ENCODE measurements at regions not wholly inside any gene's neighbourhood (a gene's known extent, or its start where the extent isn't known, plus 50 kb on each side); places are given as distances from the start of the nearest gene placed in this dataset.
A peak's percentile ranks its signal among the peaks of the same experiment; 100 is the strongest.

DNA sequence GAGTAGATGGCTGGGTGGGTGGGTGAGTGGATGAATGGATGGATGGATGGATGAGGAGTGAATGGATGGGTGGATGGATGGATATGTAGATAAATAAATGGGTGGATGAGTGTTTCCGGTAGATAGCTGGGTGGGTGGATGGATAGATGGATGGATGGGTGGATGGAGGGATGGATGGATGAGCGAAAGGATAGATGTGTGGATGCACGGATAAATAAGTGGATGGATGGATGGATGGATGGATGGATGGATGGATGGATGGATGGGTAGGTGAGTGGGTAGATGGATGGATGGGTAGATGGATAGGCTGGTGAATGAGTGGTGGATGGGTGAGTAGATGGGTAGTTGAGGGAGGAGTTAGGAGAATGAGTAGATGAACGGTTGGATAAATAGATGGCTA, 349.3 kb downstream of the MN1 start:
- DNase-seq (ENCODE audit: low spot score), result no peak

DNA sequence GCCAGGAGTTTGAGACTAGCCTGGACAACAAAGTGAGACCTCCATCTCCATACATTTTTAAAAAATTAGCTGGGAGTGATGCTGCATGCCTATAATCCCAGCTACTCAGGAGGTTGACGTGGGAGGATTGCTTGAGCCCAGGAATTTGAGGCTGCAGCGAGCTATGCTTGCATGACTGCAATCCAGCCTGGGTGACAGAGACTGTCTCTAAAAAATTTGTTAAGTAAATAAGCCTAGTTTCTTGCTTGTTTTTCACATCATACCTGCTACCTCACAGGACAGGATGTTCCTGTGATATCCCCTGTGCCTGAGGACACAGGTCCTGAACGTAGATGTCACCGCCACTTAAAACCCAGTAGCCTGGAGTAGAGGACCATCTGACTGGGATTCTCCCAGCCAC, 348.6 kb downstream of the MN1 start:
- peak; percentile 39 for DNase-seq (ENCODE audit: low spot score)

GRCh38 chr22:27453725-27454124, 347.8 kb downstream of the MN1 start:
- no peak for DNase-seq (ENCODE audit: low spot score)

DNA sequence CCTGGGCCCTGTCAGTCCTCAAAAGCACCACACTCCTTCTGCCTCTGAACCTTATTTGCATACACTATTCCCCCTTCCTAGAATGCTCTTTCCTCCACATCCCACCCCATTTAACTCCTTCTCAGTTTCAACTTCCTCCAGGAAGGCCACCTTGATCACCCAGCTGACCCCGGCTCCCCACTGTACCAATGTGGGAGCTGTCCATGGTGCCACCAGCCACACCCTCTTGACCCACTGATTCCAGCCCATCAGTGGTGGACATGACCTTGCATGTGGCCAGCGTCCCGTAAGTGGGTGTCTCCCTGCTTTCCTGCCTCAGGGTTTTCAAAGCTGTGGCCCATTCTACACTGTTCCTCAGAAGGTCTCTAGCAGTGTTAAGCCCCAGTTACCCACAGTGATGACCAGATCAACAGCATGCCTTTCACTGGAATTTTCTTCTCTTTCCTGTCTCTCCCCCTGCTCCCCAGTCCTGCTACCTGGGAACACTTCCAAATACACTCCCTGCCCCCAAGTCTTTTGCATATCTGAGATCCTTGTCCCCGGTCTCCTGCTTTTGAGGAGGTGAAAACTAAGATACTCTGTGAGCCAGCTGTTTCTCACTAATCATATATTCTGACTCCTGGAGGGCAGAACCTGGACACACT, 346.6 kb downstream of the MN1 start:
- no peak for DNase-seq (ENCODE audit: low spot score)

- DNase-seq (ENCODE audit: low spot score), result no peak
Measured at GRCh38 chr22:27455526-27455925, 346.0 kb downstream of the MN1 start.

DNA sequence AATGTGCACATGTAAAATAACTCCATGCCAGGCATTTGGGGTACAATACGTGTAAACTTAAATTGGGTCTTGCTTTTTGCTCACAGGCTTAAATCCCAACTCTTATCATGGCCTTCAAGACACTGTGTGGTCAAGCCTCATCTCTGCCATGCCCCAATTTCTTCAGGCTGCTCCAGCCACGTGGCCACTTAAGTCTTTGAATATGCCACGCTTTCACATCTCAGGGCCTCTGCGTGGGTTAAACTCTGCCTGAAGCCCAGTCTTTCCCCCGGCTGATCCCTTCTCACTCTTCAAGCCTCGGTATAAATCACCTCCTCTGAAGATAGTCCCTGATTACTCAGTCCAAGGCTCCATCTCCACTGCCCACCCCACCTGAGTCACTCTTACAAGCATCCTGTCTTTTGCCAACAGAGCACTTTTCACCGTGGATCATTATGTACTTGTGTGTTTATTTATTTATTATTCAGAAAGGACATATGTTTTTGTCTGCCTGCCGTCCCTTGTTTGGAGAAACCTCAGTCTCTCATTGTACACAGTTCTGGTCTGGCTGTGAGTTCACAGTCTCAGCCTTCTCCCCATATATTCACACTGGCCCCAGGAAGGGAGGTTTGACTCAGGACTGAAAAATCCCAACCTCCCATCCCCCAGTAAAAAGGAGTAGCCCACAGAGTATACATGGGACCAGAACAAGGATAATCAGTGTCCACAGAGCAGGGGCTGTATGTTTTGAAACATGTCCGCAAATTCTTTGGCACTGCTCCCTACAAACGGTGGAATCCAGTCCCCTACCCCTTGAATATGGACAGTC, 344.7 kb downstream of the MN1 start:
- DNase-seq (ENCODE audit: low spot score), result peak; percentile 86

DNA sequence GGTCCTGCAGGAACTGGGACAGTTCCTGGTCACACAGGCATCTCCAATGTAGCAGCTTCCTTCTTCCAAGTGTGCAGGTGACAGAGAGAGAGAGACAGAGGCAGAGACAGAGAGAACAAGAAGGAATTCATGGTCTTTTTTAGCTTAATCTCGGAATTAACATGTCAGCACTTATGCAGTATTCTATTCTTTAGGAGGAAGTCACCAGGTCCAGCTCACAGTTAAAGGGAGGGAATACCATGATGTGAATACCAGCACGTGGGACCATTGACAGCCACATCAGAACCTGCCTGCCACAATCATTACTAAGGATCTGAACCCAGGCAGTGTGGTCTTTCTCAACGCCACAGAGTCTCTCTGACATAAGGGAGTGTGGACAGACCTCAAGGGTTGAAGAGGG, 341.6 kb downstream of the MN1 start:
- DNase-seq (ENCODE audit: low spot score), result no peak

DNA sequence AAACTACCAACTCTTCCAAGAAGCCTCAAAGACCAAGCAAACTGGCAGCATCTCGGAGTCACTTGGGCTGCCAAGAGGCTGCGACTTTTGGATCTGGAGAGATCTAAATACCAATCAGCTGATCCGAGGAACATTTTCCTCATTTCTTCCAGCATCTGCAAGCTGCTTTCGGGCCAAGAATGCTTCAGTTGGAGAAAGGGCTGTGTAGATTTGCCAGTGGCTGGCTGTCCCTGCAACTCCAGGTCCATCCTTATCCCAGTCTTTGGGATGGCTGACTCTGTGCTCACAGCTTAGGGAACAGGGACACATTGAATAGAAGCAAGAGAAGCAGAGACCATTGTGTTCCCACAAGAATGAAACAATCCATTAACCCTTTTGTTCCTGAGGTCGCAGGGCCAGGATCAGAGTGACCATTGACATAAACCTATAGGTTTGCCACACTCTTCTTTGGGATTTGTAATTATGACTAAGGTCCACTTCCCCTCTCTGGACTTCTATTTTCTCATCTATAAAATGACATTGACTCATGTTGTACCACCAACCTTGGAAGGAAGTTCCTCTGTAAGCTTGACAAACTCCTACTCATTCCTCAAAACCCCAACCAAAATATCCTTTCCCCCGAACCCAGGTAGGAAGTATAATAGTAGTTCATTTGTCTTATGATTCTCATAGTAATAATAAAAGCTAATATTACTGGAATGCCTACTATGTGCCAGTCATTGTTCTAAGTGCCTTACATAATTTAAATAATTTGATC, 340.8 kb downstream of the MN1 start:
- DNase-seq (ENCODE audit: low spot score), result peak; percentile 39

GRCh38 chr22:27461470-27461869, 340.1 kb downstream of the MN1 start:
- peak; percentile 94 for DNase-seq (ENCODE audit: low spot score)

GRCh38 chr22:27462190-27462589, 339.4 kb downstream of the MN1 start:
- no peak for DNase-seq (ENCODE audit: low spot score)

- DNase-seq (ENCODE audit: low spot score), result no peak
Measured at GRCh38 chr22:27463121-27463660, 338.4 kb downstream of the MN1 start.

DNA sequence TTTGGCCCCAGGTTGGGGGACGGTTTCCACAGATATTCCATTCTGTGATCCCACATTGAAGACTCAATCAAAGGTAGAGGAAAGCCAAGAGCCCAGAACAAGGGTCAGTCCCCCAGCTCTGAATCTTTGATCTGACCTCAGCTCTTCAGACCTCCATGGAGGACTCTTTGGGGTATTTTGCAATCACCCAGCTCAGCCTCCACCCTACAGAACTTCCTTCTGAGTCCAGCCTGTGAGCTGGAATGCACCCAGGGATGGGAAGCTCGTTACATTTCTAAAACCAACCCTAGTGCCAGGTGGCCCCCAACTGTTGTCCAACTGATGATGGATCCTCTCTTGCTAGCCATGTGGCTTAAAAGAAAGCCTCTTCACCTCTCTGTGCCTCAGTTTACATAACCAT, 335.3 kb downstream of the MN1 start:
- no peak for DNase-seq (ENCODE audit: low spot score)

DNA sequence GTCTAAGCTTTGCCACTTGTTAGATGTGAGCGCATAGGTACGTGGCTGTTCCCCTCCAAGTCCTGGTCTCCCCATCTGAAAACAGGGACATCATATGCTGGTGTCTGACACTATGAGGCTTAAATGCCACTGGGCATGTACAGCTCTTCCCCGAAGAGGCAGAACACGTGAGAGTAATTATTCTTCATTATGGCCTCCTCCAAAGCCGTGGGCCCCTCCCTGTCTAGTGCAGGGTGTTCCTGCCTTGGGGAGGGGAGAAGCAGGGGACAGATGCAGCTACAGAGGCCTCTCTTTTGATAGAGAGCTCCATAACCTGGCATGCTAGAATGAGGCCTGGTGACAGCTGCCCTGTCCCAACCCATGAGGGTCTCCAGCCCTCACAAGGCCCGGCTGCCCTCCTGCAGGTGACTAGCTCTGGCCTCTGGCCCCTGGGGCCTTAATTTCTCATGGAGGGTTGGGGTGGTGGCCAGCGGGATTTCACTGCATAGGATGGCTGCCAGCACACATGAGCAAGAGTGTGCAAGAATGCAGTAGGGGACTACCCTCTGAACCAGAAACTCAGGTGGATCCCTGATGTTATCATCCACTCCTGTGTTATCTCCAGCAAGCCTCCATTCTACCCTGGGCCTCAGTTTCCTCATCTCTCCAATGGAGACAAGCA, 334.6 kb downstream of the MN1 start:
- no peak for DNase-seq (ENCODE audit: low spot score)

- DNase-seq (ENCODE audit: low spot score), result no peak
Measured at GRCh38 chr22:27467711-27468110, 333.8 kb downstream of the MN1 start.

DNA sequence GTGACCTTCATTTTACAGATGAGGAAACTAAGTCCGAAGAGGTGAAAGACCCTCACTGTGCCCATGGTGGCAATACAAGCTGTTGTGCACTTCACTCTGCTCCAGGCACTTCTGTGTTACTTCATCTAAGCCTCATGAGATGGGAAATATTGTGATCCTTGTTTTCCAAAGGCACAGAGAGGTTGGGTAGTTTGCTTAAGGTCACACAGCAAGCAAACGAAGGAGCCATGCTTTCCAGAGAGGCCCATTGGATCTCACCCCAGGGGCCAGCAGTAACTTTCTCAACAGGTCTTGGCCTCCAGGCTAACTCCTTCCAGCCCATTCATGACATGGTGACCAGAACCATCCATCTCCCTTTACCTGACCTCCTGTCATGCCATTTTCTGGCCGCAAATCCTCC, 332.8 kb downstream of the MN1 start:
- no peak for DNase-seq (ENCODE audit: low spot score)

GRCh38 chr22:27470169-27470772, 331.3 kb downstream of the MN1 start:
- no peak for DNase-seq (ENCODE audit: low spot score)

DNA sequence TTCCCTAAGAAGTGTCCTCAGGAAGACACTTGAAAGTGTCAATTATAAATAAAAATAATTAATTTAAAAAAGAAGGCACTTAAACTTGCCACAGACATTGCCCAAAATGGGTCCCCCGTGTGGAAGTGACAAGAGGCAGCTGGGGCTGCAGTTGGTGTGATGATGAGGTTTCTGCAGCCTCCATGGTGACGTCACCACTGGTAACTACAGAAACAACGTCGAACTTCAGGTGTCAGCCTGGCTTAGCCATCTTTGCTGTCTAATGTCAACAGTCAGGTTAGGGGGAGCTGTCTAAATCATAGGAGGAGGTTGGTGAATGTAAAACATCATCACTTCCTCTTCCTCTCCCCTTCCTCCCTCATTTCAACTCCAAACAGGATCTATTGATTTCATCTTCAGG, 328.6 kb downstream of the MN1 start:
- no peak for DNase-seq (ENCODE audit: low spot score)

GRCh38 chr22:27473533-27473932, 328.0 kb downstream of the MN1 start:
- no peak for DNase-seq (ENCODE audit: low spot score)

DNA sequence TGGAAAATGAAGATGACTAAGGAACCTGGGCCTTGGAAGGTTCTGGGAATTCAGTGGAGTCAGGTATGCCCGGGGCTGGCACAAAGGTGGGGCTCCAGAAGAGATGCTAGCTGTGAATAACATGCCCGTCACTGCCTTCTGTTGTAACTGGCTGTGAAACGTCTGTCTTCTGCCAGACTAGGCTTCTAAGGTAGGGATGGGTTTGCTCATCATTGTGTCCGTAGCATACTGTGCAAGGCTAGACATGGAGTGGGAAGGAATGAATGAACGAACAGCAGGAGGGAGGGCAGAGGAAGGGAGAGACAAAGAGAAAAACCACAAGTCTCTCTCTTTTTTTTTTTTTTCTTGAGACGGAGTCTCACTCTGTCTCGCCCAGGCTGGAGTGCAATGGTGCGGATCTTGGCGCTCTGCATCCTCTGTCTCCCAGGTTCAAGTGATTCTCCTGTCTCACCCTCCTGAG, 327.4 kb downstream of the MN1 start:
- DNase-seq (ENCODE audit: low spot score), result no peak

DNA sequence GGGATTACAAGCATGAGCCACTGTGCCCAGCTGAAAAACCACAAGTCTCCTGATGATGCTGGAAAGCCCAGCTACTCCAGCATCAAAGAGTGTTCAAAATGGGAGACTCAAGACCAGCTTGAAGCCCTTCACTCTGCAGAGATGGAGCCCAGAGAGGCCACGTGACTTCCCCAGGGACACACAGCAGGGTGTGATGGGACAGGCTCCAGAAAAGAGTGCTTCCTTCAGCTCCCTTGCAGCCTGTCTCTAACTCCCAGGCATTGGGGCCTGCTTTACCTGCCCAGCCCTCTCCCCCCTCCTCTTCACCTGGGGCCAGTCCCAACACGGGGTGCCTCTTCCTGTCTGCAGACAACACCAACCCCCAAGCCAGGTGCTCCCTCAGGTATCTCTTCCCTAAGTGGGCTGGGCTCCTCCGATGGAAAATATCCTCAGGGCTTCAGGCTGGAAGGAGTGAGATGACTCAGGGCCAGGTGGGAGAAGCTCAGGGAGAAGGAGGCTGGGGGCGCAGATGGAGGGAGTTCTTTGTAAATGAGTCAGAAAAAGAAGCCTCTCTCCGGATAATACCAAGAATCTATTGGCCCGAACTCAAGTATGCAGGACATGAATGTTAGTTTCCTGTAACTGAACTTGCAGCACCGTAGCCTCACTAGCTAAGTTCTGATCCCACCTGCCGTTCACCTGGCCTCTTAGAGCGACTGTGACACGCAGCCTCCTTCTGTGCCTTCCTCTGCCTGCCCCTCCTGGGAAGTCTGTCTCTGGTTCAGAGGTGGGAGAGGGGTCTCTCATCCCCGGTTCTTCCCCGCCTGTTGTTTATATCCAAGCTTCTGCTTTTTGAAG, 326.6 kb downstream of the MN1 start:
- peak; percentile 86 for DNase-seq (ENCODE audit: low spot score)

GRCh38 chr22:27475548-27475897, 326.0 kb downstream of the MN1 start:
- DNase-seq (ENCODE audit: low spot score), result no peak

All from hepatic stellate cell (primary cell).